ENCODE measurements at regions not wholly inside any gene's neighbourhood (a gene's known extent, or its start where the extent isn't known, plus 50 kb on each side); places are given as distances from the start of the nearest gene placed in this dataset.
"Not testable (repeated sequence)": the region's sequence is repeated elsewhere in the genome, so short reads cannot be mapped to it uniquely, and the experiment has no call there.

DNA sequence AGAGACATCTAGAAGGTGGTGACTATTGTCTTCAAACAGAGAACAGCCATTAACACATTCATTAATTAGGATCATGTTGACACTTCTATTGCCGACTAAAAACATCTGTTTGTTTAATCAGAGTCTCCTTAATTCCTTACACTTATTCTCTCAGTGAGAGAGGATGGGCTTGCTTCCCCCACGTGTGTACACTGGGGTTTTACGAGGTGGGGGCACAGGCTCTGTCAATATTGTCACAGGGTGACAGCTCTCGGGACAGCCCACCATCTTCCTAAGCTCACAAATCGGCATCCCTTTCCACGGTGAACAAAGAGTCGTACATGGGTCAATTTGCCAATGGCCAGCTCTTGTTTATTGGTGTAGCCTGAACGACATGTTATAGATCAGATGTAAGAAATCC lies 413.2 kb downstream of the MIAT start:
- Histone ChIP-seq H3K4me3 (ENCODE audit: low read depth, low read length) (no peak overlapping the region), H3K27me3 (ENCODE audit: insufficient read depth, low read depth, severe bottlenecking) (no peaks in the 10 kb centered on the region), H3K36me3 (no peaks in the 10 kb centered on the region), H3K27ac (no peak overlapping the region), H3K9me3 (ENCODE audit: severe bottlenecking) (no peaks in the 10 kb centered on the region)
- TF ChIP-seq, protein P1, sequence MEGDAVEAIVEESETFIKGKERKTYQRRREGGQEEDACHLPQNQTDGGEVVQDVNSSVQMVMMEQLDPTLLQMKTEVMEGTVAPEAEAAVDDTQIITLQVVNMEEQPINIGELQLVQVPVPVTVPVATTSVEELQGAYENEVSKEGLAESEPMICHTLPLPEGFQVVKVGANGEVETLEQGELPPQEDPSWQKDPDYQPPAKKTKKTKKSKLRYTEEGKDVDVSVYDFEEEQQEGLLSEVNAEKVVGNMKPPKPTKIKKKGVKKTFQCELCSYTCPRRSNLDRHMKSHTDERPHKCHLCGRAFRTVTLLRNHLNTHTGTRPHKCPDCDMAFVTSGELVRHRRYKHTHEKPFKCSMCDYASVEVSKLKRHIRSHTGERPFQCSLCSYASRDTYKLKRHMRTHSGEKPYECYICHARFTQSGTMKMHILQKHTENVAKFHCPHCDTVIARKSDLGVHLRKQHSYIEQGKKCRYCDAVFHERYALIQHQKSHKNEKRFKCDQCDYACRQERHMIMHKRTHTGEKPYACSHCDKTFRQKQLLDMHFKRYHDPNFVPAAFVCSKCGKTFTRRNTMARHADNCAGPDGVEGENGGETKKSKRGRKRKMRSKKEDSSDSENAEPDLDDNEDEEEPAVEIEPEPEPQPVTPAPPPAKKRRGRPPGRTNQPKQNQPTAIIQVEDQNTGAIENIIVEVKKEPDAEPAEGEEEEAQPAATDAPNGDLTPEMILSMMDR (IDR thresholded peaks at IDR 0.05; ENCODE audit: low read depth, low read length): no peak
- no peak for DNase-seq

DNA sequence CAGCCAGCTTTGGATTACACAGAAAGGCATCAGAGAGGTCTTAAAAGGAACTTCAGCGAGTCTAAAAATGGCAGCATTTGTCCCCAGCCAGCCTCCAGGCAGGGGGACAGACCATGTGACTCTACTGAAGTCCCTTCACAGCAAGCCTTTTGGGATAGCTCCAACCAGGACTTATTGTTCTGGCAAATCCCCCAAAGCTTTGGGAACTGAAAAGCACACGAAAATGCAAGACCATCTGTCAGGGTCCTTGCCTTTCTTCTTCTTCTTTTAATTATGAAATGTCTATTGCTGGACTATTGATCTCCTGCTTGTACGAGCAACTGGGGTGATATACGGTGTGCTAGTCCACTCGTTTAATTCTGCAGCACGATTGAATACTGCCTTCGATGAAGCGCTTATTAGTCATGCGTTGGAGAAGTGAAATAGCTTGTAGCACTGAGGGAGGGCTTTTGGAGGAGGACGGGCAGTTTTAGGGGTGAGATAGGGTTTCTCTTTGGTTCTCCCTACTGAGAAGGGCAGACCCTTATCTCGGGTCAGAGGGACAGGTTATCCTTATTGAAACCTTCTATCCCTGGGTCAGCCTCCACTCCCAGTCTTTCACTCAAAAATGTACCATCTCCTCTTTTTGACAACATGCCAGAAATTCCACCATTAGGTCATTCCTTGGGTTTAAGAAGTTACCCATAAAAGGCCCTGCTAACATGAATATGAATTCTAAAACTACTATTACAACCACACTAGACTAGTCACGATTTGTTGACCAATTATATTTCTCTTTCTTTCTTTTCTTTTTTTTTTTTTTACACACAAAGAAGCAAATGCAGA lies 416.4 kb downstream of the MIAT start:
- Histone ChIP-seq H3K27ac (peak overlapping the region; percentile 13), H3K4me3 (ENCODE audit: low read depth, low read length) (no peak overlapping the region), H3K36me3 (no peaks in the 10 kb centered on the region), H3K27me3 (ENCODE audit: insufficient read depth, low read depth, severe bottlenecking) (no peaks in the 10 kb centered on the region), H3K9me3 (ENCODE audit: severe bottlenecking) (no peaks in the 10 kb centered on the region)
- TF ChIP-seq, protein P1 (IDR thresholded peaks at IDR 0.05; ENCODE audit: low read depth, low read length): no peak
- DNase-seq: peak; percentile 39

DNA sequence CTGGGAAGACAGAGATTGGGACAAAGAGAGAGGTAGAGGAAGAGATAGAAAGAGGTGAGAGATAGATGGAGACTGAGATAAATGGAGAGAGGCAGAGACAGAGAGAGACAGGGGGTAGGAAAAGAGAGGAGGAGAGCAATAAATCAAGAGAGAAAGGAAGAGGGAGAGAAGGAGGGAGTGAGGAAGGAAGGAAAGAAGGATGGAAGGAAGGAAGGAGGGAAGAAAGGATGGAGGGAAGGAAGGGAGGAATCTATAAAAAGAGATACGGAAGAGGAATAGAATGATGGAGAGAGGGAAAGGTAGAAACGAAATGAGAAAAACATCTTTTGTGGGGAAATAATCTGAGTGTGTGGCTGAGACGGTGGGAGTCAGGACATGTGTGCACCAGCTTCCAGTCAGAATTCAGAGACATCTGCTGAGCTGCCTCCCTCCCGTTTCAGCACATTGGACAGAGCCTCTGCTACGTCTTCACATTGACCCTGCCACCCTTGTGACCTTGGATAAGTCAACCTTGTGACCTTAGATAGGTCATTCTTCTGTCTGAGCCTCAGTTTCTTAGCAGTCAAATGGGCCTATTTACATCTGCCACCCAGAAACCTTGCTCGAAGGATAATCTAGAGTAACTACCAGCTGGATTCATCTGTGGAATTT lies 417.8 kb downstream of the MIAT start:
- no peak for DNase-seq
- H3K4me3 ChIP-seq (ENCODE audit: low read depth, low read length): no peak overlapping the region
- H3K27ac ChIP-seq: no peak overlapping the region
- no peaks in the 10 kb centered on the region for H3K36me3 ChIP-seq
- TF ChIP-seq, protein P1 (IDR thresholded peaks at IDR 0.05; ENCODE audit: low read depth, low read length): no peak
- H3K9me3 ChIP-seq (ENCODE audit: severe bottlenecking): no peaks in the 10 kb centered on the region
- no peaks in the 10 kb centered on the region for H3K27me3 ChIP-seq (ENCODE audit: insufficient read depth, low read depth, severe bottlenecking)

DNA sequence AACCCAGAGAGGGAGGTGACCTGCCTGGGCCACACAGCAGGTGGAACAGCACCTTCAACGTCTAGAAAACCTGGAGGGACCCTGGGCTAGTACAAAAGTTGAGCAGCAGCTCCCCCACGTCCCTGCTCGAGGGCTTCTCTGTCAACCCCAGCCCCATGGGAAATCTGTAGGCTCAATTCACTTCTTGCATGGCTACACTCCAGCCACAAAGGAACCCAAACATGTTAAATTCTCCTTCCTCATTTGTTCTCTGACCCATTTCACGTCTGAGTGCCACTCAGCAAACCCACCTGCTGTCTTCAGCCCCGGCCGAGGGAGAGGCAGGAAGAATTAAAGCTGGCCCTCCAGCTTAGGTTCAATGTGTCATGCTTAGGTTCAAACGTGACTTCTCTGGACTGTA lies 418.5 kb downstream of the MIAT start:
- Histone ChIP-seq H3K27me3 (ENCODE audit: insufficient read depth, low read depth, severe bottlenecking) (no peaks in the 10 kb centered on the region), H3K4me3 (ENCODE audit: low read depth, low read length) (no peak overlapping the region), H3K36me3 (no peaks in the 10 kb centered on the region), H3K27ac (no peak overlapping the region), H3K9me3 (ENCODE audit: severe bottlenecking) (no peaks in the 10 kb centered on the region)
- no peak for DNase-seq
- TF ChIP-seq, protein P1 (IDR thresholded peaks at IDR 0.05; ENCODE audit: low read depth, low read length): no peak

DNA sequence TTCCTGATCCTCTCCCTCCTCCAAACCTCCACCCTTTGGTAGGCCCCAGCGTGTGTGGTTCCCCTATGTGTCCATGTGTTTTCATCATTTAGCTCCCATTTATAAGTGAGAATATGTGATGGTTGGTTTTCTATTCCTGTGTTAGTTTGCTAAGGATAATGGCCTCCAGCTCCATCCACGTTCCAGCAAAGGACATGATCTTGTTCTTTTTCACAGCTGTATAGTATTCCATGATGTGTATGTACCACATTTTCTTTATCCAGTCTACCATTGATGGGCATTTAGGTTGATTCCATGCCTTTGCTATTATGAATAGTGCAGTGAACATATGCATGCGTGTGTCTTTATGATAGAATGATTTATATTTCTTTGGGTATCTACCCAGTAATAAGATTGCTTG lies 420.7 kb downstream of the MIAT start:
- not testable (repeated sequence) for DNase-seq; H3K36me3 ChIP-seq; H3K27me3 ChIP-seq (ENCODE audit: insufficient read depth, low read depth, severe bottlenecking); H3K9me3 ChIP-seq (ENCODE audit: severe bottlenecking); H3K27ac ChIP-seq; H3K4me3 ChIP-seq (ENCODE audit: low read depth, low read length)

DNA sequence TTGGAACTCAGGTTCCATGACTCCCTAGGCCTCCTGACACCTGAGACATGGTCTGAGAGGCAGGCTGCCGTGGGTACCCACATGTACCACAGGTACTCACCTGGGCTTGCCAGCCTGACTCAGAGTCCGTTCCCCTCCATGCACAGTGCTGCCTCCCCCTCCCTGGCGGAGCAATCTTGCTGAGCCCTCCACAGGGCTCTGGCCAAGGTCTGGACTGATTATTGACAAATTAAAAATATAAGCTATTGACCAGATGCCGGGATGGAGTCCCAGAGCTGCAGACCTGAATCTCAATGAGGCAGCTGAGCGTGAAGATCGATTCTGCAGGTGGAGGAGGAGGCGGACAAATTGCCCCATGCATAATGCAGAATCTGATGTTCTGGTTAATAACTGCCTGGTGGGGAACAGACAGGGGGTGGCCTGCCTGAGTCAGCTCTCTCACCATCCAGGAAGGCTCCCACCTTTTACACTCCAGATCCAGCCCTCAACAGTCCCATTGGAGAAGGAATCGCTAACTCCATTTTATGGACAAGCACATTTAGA lies 422.7 kb downstream of the MIAT start:
- Histone ChIP-seq H3K4me3 (ENCODE audit: low read depth, low read length) (no peak overlapping the region), H3K36me3 (no peaks in the 10 kb centered on the region), H3K27ac (no peak overlapping the region), H3K27me3 (ENCODE audit: insufficient read depth, low read depth, severe bottlenecking) (no peaks in the 10 kb centered on the region), H3K9me3 (ENCODE audit: severe bottlenecking) (no peaks in the 10 kb centered on the region)
- TF ChIP-seq, protein P1 (IDR thresholded peaks at IDR 0.05; ENCODE audit: low read depth, low read length): no peak
- DNase-seq: no peak
